Endometrial microvascular endothelial cells (primary cell): ENCODE measurements at regions not wholly inside any gene's neighbourhood (a gene's known extent, or its start where the extent isn't known, plus 50 kb on each side); places are given as distances from the start of the nearest gene placed in this dataset.

ENCODE experiments used
- in situ Hi-C: cut with HindIII; loops from 2 replicates; pipeline ENCODE4 v1.10.0; 2017; ENCODE audit warnings: low sequenced_read_pairs, low pct_unique_long_range_greater_than_20kb; ENCODE audit errors: inconsistent ontology term

GRCh38 chr16:17845031-17845430 is 374.3 kb upstream of the XYLT1 start:
- in situ Hi-C loops: no loop called here

- in situ Hi-C loops: no loop called here
These were observed 373.1 kb upstream of the XYLT1 start for GRCh38 chr16:17843905-17844304.

DNA sequence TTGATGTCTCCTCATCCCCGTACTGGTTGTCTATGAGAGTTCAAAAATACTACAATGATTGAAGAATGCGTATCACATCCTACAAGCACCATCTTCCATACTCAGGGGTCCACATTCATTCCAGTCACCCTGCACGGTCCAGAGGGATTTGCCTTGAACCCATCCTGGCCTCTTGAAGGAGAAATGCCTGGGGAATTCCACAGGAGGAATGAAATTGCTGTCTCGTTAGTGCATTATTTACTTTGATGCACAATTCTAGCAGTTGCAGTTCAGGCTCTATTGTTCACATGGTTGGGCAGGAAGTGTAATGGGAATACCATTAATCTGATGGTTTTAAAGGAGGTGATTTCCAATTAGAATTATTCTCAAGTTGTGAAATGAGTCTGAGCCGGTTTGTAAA is 369.1 kb upstream of the XYLT1 start:
- in situ Hi-C loops: no loop called here

- in situ Hi-C loops: no loop called here
These were observed 368.5 kb upstream of the XYLT1 start for GRCh38 chr16:17839272-17839671.

DNA sequence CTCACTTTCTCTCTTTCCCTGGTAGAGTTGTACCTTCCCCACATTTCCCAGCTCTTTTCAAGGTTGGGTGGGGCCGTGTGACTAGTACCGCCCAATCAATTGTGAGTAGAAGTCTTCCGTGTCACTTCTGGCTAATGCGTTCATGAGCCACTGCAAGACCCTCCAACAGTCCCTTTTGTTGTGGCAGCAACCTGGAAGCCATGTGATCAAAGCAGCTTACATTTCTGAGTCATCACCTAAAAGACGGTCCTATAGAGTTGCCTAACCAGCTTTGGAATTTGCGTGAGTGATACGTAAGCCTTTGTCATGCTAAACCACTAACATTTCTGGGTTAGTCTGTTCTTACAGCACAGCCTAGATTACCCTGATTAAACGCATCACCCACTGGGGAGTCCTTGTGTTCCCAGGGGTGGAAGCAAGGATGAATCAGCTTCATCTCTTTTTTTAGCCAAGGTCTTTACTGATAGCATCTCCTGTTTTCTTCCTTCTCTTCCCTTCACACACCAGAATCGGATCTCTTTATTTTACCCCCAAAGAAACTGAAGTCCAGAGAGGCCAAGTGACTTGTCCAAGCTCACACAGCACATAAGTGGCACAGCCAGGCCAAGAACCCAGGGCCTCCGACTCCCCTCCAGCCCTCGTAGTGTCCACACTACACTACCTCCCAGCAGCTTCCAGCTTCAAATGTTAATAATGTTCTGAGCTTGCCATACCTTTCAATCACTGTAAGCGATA is 366.3 kb upstream of the XYLT1 start:
- in situ Hi-C loops: no loop called here

- in situ Hi-C loops: no loop called here
These were observed 364.5 kb upstream of the XYLT1 start for GRCh38 chr16:17835118-17835876.

DNA sequence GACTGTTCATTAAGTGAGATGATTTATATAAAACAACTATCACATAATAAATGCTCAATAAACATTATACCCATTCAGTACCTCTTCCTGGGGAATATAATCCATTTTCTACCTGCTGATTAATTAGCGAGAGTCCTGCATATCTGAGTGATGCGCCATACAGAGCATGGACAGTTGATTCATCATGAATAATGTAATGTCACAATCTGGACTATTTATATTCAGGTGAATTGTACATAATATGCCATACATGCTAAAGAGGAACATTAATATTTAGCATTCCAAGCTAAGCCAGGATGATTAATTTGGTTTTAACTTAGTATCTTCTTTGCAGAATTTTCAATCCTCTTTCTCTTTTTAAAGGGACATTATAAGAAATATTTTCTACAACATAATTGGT is 362.0 kb upstream of the XYLT1 start:
- in situ Hi-C loops: no loop called here

DNA sequence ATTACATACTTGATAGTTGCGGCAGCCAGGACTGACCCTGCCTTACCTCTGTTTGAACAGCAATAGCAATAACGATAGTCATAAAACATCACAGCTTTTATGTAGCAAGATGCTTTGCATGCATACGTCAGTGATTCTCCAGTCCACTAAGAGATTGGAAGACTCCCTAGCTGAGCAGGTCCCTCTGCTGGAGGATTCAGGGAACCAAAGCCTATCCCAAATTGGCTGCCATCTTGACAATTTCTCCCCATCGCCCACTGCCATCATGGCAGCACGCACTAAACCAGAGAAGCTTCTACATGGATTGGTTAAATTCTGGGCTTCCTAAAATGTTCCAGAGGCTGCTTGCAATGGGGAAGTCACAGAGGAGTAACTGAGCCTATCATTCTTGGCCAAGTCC is 360.6 kb upstream of the XYLT1 start:
- in situ Hi-C loops: no loop called here

- in situ Hi-C loops: no loop called here
These were observed 359.9 kb upstream of the XYLT1 start for GRCh38 chr16:17830651-17831050.

- in situ Hi-C loops: no loop called here
These were observed 359.1 kb upstream of the XYLT1 start for GRCh38 chr16:17829811-17830210.

DNA sequence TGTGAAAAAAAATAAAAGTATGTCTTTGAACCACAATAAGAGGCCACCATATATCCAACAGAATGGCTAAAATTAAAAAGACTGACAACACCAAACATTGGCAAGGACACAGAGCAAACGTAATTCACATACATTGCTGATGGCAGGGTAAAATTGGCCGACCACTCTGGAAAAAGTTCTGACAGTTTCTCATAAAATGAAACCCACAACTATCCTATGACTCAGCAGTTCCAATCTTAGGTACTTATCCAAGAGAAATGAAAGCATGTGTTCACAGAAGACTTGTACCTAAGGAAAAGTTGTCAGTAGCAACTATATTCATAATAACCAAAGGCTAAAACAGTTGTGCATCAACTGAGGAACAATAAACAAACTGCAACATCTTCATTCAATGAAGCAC is 357.3 kb upstream of the XYLT1 start:
- in situ Hi-C loops: no loop called here

- in situ Hi-C loops: no loop called here
These were observed 356.6 kb upstream of the XYLT1 start for GRCh38 chr16:17827313-17827712.

GRCh38 chr16:17817943-17818342 is 347.2 kb upstream of the XYLT1 start:
- in situ Hi-C loops: no loop called here

DNA sequence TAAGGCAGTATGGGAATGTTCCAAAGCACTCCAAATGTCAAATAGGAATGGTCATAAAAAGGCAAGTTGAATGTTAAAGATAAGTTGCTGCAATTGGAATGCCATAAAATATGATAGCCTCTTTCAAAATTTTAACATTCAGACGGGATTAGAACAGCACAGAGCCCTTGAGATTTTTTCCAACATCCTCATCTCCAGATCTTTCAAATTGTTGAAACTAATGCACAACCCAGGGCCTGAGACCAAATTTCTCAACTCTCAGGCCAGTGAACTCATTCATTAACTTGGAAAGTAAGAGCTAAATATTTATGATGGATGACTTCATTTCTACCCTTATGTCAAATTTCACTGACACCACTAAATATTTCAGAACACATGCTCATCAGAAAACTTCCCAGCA is 346.5 kb upstream of the XYLT1 start:
- in situ Hi-C loops: no loop called here

DNA sequence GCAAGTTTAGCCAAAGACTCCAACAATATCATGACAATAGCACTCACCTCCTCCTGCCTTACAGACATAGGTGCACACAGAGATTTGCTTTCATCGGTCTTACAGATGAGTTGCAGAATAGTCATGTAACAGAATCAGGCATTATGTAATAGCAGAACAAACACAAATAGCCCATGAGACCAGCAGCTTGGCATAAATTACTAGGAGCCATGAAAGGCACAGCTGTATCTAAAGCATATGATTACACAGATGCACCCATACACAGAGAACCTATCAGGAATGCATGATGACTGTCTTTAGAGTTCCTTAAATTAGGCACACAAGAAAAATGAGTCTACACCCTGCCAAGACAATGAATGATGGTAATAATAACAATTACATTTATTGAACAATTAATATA is 342.0 kb upstream of the XYLT1 start:
- in situ Hi-C loops: no loop called here

- in situ Hi-C loops: no loop called here
These were observed 334.1 kb upstream of the XYLT1 start for GRCh38 chr16:17804857-17805256.

DNA sequence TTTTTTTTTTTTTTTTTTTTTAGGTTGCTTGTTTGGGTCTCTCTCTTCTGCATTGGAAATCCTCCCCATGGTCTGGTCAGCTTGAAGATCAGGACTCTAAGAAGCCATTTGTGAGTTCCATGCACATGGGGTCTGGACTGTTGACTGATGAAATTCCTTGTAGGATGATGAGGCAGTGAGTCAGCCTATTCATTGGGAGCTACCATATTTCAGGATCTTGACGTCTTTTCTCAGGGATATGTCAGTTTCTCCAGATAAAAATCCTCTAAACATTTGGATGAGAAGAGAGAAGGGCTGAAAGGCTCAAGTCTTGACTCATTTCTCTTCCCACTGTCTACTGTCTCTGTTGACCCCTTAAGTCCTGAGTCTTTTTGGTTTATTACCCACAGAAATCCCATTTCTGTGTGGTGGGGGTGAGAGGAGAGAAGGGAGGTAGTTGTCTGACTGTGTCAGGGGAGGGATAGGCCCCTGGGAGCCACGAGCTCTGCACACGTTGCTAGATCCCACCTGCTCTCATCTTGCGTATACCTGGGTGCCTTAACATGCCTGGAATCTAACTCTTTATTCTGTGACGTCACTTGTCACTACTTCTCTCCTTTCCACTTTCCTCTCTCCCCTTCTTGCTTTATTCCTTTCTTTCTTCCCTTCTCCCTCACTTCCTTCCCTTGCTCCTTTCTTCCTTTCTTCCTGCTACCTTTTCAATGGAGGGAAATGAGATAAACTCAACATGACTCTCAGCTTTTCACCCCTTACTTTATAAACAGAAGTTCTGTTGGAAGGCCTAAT is 333.1 kb upstream of the XYLT1 start:
- in situ Hi-C loops: no loop called here

GRCh38 chr16:17802571-17802970 is 331.8 kb upstream of the XYLT1 start:
- in situ Hi-C loops: no loop called here

DNA sequence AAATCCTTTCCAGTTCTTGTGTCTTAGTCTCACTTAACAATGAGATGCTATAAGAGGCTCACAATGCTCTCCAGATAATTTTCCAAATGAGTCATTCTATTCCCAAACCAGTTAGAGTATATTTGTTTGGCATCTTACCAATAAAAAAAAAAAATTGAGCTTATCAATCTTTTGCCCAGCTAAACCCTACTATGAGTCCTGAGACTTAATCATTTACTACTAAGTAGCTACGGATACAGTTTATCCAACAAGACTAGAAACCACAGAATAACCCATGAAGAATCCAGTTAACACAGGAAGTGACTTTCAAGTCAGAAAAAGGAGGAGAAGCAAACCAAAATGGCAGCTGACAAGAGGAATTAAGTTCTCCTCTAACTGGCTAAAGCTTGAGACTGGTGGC is 330.3 kb upstream of the XYLT1 start:
- in situ Hi-C loops: no loop called here

- in situ Hi-C loops: loop anchor here (25.0 kb wide), 1 partner anchor 111 kb away; no protein-coding TSS in a partner anchor
These were observed 328.0 kb upstream of the XYLT1 start for GRCh38 chr16:17798716-17799115.
